H9 (cell line): ENCODE measurements at regions not wholly inside any gene's neighbourhood (a gene's known extent, or its start where the extent isn't known, plus 50 kb on each side); places are given as distances from the start of the nearest gene placed in this dataset.

Experiments
- DNase-seq: peaks from one replicate; pipeline ENCODE4 v3.0.0-alpha.2; 2017
- H2AFZ ChIP-seq: one replicate; pipeline ENCODE4 v1.6.1; 2013; ENCODE audit warnings: mild to moderate bottlenecking, low read length, control low read depth, moderate library complexity
- H2AK5ac ChIP-seq: 2 replicates; pipeline ENCODE4 v1.6.1; 2013; ENCODE audit warnings: low read length, control low read depth, mixed read lengths; ENCODE audit not compliant: insufficient read length
- H2BK120ac ChIP-seq: one replicate; pipeline ENCODE4 v1.6.1; 2013; ENCODE audit warnings: low read depth, mild to moderate bottlenecking, low read length, control low read depth, inconsistent platforms; ENCODE audit not compliant: poor library complexity, severe bottlenecking
- H2BK12ac ChIP-seq: 2 replicates; pipeline ENCODE4 v1.6.1; 2013; ENCODE audit warnings: low read length, control low read depth, mixed read lengths, low read depth; ENCODE audit not compliant: insufficient read length
- H2BK15ac ChIP-seq: 2 replicates; pipeline ENCODE4 v1.6.1; 2013; ENCODE audit warnings: low read depth, low read length, control low read depth
- H2BK20ac ChIP-seq: one replicate; pipeline ENCODE4 v1.6.1; 2013; ENCODE audit warnings: low read depth, mild to moderate bottlenecking, low read length, control low read depth, inconsistent platforms; ENCODE audit not compliant: poor library complexity, severe bottlenecking
- H2BK5ac ChIP-seq: 2 replicates; pipeline ENCODE4 v1.6.1; 2013; ENCODE audit warnings: low read length, control low read depth, mixed read lengths; ENCODE audit not compliant: insufficient read length
- H3K14ac ChIP-seq: 2 replicates; pipeline ENCODE4 v1.6.1; 2013; ENCODE audit warnings: low read length, control low read depth; ENCODE audit not compliant: insufficient read depth
- H3K18ac ChIP-seq: 2 replicates; pipeline ENCODE4 v1.6.1; 2013; ENCODE audit warnings: low read depth, mild to moderate bottlenecking, mixed read lengths, low read length, control low read depth; ENCODE audit not compliant: insufficient read length
- H3K23ac ChIP-seq: 2 replicates; pipeline ENCODE4 v1.6.1; 2013; ENCODE audit warnings: low read length, control low read depth, mixed read lengths, low read depth; ENCODE audit not compliant: insufficient read length
- H3K23me2 ChIP-seq: 2 replicates; pipeline ENCODE4 v1.6.1; 2013; ENCODE audit warnings: low read depth, mild to moderate bottlenecking, mixed read lengths, low read length, control low read depth; ENCODE audit not compliant: insufficient read length, poor library complexity, severe bottlenecking
- H3K27ac ChIP-seq: 2 replicates; pipeline ENCODE4 v1.5.1; 2013; ENCODE audit warnings: low read length, control low read depth, mixed read lengths, low read depth; ENCODE audit not compliant: insufficient read length
- H3K27me3 ChIP-seq: 2 replicates; pipeline ENCODE4 v1.6.1; 2013; ENCODE audit warnings: low read length, control low read depth, inconsistent platforms; ENCODE audit not compliant: insufficient read depth
- H3K4ac ChIP-seq: 2 replicates; pipeline ENCODE4 v1.6.1; 2013; ENCODE audit warnings: low read depth, mild to moderate bottlenecking, control low read depth, inconsistent platforms, low read length, moderate library complexity
- H3K4me1 ChIP-seq: 2 replicates; pipeline ENCODE4 v1.6.1; 2013; ENCODE audit warnings: low read length, control low read depth, inconsistent platforms; ENCODE audit not compliant: insufficient read depth
- H3K4me2 ChIP-seq: 2 replicates; pipeline ENCODE4 v1.6.1; 2013; ENCODE audit warnings: low read length, control low read depth, mixed read lengths; ENCODE audit not compliant: insufficient read length, insufficient read depth
- H3K56ac ChIP-seq: 2 replicates; pipeline ENCODE4 v1.6.1; 2013; ENCODE audit warnings: low read depth, mild to moderate bottlenecking, mixed read lengths, low read length, control low read depth; ENCODE audit not compliant: insufficient read length
- H3K79me1 ChIP-seq: 2 replicates; pipeline ENCODE4 v1.6.1; 2013; ENCODE audit warnings: low read depth, mild to moderate bottlenecking, moderate library complexity, low read length, control low read depth, inconsistent platforms; ENCODE audit not compliant: insufficient read depth, poor library complexity, severe bottlenecking
- H3K79me2 ChIP-seq: 2 replicates; pipeline ENCODE4 v1.6.1; 2013; ENCODE audit warnings: low read length, control low read depth, inconsistent platforms; ENCODE audit not compliant: insufficient read depth
- H3K9ac ChIP-seq: 2 replicates; pipeline ENCODE4 v1.6.1; 2013; ENCODE audit warnings: low read length, control low read depth, mixed read lengths; ENCODE audit not compliant: insufficient read length; ENCODE audit errors: extremely low read depth
- H3K9me3 ChIP-seq: one replicate; pipeline ENCODE4 v1.6.1; 2013; ENCODE audit warnings: low read depth, low read length, inconsistent platforms; ENCODE audit not compliant: control insufficient read depth
- H3T11ph ChIP-seq: one replicate; pipeline ENCODE4 v1.6.1; 2013; ENCODE audit warnings: mild to moderate bottlenecking, low read length, control low read depth, inconsistent platforms
- H4K20me1 ChIP-seq: one replicate; pipeline ENCODE4 v1.6.1; 2013; ENCODE audit not compliant: control insufficient read depth, insufficient read length, insufficient read depth
- H4K5ac ChIP-seq: 2 replicates; pipeline ENCODE4 v1.6.1; 2013; ENCODE audit warnings: low read depth, mild to moderate bottlenecking, mixed read lengths, low read length, control low read depth; ENCODE audit not compliant: insufficient read length
- H4K8ac ChIP-seq: replicated peaks from 2 replicates; pipeline ENCODE4 v1.6.1; 2013; ENCODE audit warnings: low read length, control low read depth, mixed read lengths, low read depth; ENCODE audit not compliant: insufficient read length
- H4K91ac ChIP-seq: 2 replicates; pipeline ENCODE4 v1.6.1; 2013; ENCODE audit warnings: low read depth, mild to moderate bottlenecking, moderate library complexity, mixed read lengths, low read length, control low read depth; ENCODE audit not compliant: insufficient read length
- H3K27ac Mint-ChIP-seq, 3 experiments: 2 replicates in 2 of 3; 3 replicates in 1 of 3; pipeline ENCODE4 v1.8.0; 2020 to 2021; ENCODE audit warnings: mixed read lengths in 3 of 3, mild to moderate bottlenecking in 1 of 3, moderate library complexity in 1 of 3
- H3K27me3 Mint-ChIP-seq: 2 replicates; pipeline ENCODE4 v1.8.0; 2021; ENCODE audit warnings: low read depth, mild to moderate bottlenecking, moderate library complexity, mixed read lengths
- H3K36me3 Mint-ChIP-seq, 3 experiments: 2 replicates in 2 of 3; 3 replicates in 1 of 3; pipeline ENCODE4 v1.8.0; 2020 to 2021; ENCODE audit warnings: low read depth in 3 of 3, mixed read lengths in 3 of 3; ENCODE audit not compliant: insufficient read depth in 1 of 3
- H3K4me1 Mint-ChIP-seq, 2 experiments: 2 replicates each; pipeline ENCODE4 v1.8.0; 2020; ENCODE audit warnings: mixed read lengths in 2 of 2
- H3K4me3 Mint-ChIP-seq, 2 experiments: 2 replicates in 1 of 2; 3 replicates in 1 of 2; pipeline ENCODE4 v1.8.0; 2020 to 2021; ENCODE audit warnings: mild to moderate bottlenecking in 2 of 2, mixed read lengths in 2 of 2, moderate library complexity in 1 of 2
- H3K9me3 Mint-ChIP-seq, 2 experiments: 2 replicates in 1 of 2; 3 replicates in 1 of 2; pipeline ENCODE4 v1.8.0; 2020; ENCODE audit warnings: mild to moderate bottlenecking in 2 of 2, mixed read lengths in 2 of 2, moderate library complexity in 1 of 2
- CTCF ChIP-seq: fragments of 200-600 bp; sonication (generic); conservative IDR thresholded peaks from 3 replicates; pipeline ENCODE4 v1.8.0; 2021; ENCODE audit warnings: antibody characterized with exemption, mild to moderate bottlenecking
- WGBS: extraction: QIAGEN DNeasy Blood & Tissue Kit; methylation state at CpG from one replicate; pipeline ENCODE4 v1.1.7; 2013; ENCODE audit warnings: missing lambda C conversion rate, low lambda C conversion rate, mixed read lengths; ENCODE audit not compliant: insufficient read length; ENCODE audit errors: extremely low coverage; 5-methylcytosine and 5-hydroxymethylcytosine counted together

DNA sequence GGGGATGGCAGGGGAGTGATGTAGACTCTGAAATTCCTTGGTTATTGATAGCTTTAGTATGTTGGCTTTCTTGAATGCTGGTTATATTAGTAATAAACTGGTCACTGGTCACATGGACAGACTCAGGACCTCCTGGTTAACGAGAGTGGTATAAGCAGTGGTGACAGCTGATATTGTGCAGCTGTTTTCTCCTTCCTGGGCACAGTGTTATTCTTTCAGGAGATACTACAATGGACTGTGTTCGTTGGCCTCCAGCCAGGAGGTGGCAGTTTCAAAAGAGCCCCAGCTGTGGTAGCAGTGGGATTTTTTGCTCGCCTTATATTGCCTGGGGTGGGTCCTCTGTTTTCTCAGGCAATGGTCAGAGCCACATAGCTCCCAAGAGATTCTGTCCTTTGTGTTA, 181.6 kb upstream of the RBMS3 start:
- H3K23me2 ChIP-seq, result no peaks in the 10 kb centered on the region
- Mint-ChIP-seq H3K36me3 (peaks cover 0 to 8% (median 0%) of the 10 kb centered on the region in 3 experiments; a peak in 2 of 7 replicates), H3K9me3 (peaks cover 0 to 7% of the 10 kb centered on the region in 2 experiments; a peak in 1 of 5 replicates), H3K27me3 (no peaks in the 10 kb centered on the region), H3K4me3 (no peak overlapping the region), H3K4me1 (peaks cover 4 to 9% of the 10 kb centered on the region in 2 experiments; a peak in 3 of 4 replicates), H3K27ac (no peak overlapping the region; a peak in 1 of 7 replicates)
- WGBS, result no CpG with 5 or more reads among the region's 3 CpGs
- H3K9me3 ChIP-seq, result no peaks in the 10 kb centered on the region
- H3K79me2 ChIP-seq, result no peaks in the 10 kb centered on the region
- H2BK120ac ChIP-seq, result no peak overlapping the region
- no peak for TF ChIP-seq CTCF
- no peak overlapping the region for H2BK15ac ChIP-seq
- no peak overlapping the region for H2BK20ac ChIP-seq
- H2BK5ac ChIP-seq, result no peak overlapping the region
- H2AFZ ChIP-seq, result no peak overlapping the region
- no peak overlapping the region for H3K18ac ChIP-seq
- no peak overlapping the region for H3K4ac ChIP-seq
- H4K8ac ChIP-seq, result no peak overlapping the region
- no peaks in the 10 kb centered on the region for H3K27me3 ChIP-seq
- no peak for DNase-seq
- H3T11ph ChIP-seq, result no peak overlapping the region
- H3K9ac ChIP-seq, result no peak overlapping the region
- H3K79me1 ChIP-seq, result no peaks in the 10 kb centered on the region
- no peaks in the 10 kb centered on the region for H3K4me1 ChIP-seq
- no peak overlapping the region for H2BK12ac ChIP-seq
- H4K91ac ChIP-seq, result no peak overlapping the region
- H3K4me2 ChIP-seq, result no peak overlapping the region
- no peak overlapping the region for H2AK5ac ChIP-seq
- no peak overlapping the region for H3K14ac ChIP-seq
- no peaks in the 10 kb centered on the region for H4K20me1 ChIP-seq
- H3K23ac ChIP-seq, result no peak overlapping the region
- no peak overlapping the region for H3K27ac ChIP-seq
- no peak overlapping the region for H3K56ac ChIP-seq
- no peak overlapping the region for H4K5ac ChIP-seq
